Body of pancreas (tissue), 4 donors: ENCODE measurements at regions not wholly inside any gene's neighbourhood (a gene's known extent, or its start where the extent isn't known, plus 50 kb on each side); places are given as distances from the start of the nearest gene placed in this dataset.

Experiments
- POLR2A ChIP-seq, 3 donors: fragments of 450-650 bp; IDR thresholded peaks; one replicate each; pipeline ENCODE4 v1.6.1; 2016; ENCODE audit warnings: antibody characterized with exemption in 3 of 3, mild to moderate bottlenecking in 2 of 3
- TF ChIP-seq, protein P1 (sequence below), 7 experiments: fragments of 450-650 bp in 4 of 7; fragments of 200-600 bp in 3 of 7; sonication (generic) in 3 of 7; IDR thresholded peaks; one replicate each; pipeline ENCODE4 v1.5.1; 2016 to 2019; ENCODE audit warnings: antibody characterized with exemption in 7 of 7

DNA sequence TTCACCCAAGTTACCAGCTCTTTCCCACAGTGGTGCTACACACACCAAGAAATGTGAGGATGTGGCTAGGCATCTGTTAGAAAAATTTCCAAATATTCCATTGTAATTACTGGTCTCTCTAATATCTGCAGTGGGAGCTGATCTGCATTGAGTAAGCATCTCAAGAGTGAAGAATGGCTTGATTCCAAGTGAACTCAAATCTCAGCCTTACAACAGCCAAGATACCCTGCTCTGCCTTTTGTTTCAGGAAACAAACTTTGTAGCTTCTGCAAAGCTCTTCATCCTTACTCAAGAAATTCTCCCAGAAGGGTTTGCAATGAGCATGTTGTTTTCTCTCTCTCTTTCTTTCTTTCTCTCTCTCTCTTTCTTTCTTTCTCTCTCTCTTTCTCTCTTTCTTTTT is 181.1 kb downstream of the FCRL5 start:
- TF ChIP-seq, protein P1, sequence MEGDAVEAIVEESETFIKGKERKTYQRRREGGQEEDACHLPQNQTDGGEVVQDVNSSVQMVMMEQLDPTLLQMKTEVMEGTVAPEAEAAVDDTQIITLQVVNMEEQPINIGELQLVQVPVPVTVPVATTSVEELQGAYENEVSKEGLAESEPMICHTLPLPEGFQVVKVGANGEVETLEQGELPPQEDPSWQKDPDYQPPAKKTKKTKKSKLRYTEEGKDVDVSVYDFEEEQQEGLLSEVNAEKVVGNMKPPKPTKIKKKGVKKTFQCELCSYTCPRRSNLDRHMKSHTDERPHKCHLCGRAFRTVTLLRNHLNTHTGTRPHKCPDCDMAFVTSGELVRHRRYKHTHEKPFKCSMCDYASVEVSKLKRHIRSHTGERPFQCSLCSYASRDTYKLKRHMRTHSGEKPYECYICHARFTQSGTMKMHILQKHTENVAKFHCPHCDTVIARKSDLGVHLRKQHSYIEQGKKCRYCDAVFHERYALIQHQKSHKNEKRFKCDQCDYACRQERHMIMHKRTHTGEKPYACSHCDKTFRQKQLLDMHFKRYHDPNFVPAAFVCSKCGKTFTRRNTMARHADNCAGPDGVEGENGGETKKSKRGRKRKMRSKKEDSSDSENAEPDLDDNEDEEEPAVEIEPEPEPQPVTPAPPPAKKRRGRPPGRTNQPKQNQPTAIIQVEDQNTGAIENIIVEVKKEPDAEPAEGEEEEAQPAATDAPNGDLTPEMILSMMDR (IDR thresholded peaks at IDR 0.05), result no peak
- no peak for TF ChIP-seq POLR2A (IDR thresholded peaks at IDR 0.05)
